ENCODE measurements at regions not wholly inside any gene's neighbourhood (a gene's known extent, or its start where the extent isn't known, plus 50 kb on each side); places are given as distances from the start of the nearest gene placed in this dataset.

- 66 to 81% methylated on average over 4 of the region's 4 CpGs for WGBS, 2 donors
- Histone ChIP-seq H3K9me3 (no peaks in the 10 kb centered on the region), H3K36me3 (no peaks in the 10 kb centered on the region), H3K27ac (no peak overlapping the region), H3K27me3 (peaks cover 0 to 6% (median 0%) of the 10 kb centered on the region in 4 donors), H3K4me3 (no peak overlapping the region), H3K4me1 (no peaks in the 10 kb centered on the region)
- no peak for ATAC-seq
- no peak for DNase-seq
- TF ChIP-seq CTCF (IDR thresholded peaks at IDR 0.05), result no peak
- FAIRE-seq, result no peak
- intact Hi-C loops (cut with DNase I), result no loop called here
Measured at GRCh38 chr9:26158631-26159150, 480.4 kb upstream of the TUSC1 start.

GRCh38 chr9:26157411-26157810 is 479.2 kb upstream of the TUSC1 start:
- H3K4me1 ChIP-seq, result no peaks in the 10 kb centered on the region
- no peak for DNase-seq
- H3K9me3 ChIP-seq, result no peaks in the 10 kb centered on the region
- no peak overlapping the region for H3K4me3 ChIP-seq
- ATAC-seq, result no peak
- FAIRE-seq, result no peak
- H3K27ac ChIP-seq, result no peak overlapping the region
- no peak for TF ChIP-seq CTCF (IDR thresholded peaks at IDR 0.05)
- WGBS, 2 donors, result 58 to 65% methylated on average over 5 of the region's 5 CpGs
- intact Hi-C loops (cut with DNase I), result no loop called here
- H3K27me3 ChIP-seq, result peaks cover 0 to 6% (median 0%) of the 10 kb centered on the region in 4 donors
- no peaks in the 10 kb centered on the region for H3K36me3 ChIP-seq

GRCh38 chr9:26152350-26152749 is 474.1 kb upstream of the TUSC1 start:
- no peaks in the 10 kb centered on the region for H3K36me3 ChIP-seq
- DNase-seq (no peak), ATAC-seq (no peak), FAIRE-seq (no peak)
- peaks cover 0 to 6% (median 0%) of the 10 kb centered on the region in 4 donors for H3K27me3 ChIP-seq
- H3K4me1 ChIP-seq, result no peaks in the 10 kb centered on the region
- H3K4me3 ChIP-seq, result no peak overlapping the region
- intact Hi-C loops (cut with DNase I), result no loop called here
- no peaks in the 10 kb centered on the region for H3K9me3 ChIP-seq
- whole genome bisulfite sequencing, 2 donors, result 69 to 81% methylated on average over 2 of the region's 2 CpGs
- no peak for TF ChIP-seq CTCF (IDR thresholded peaks at IDR 0.05)
- H3K27ac ChIP-seq, result no peak overlapping the region

GRCh38 chr9:26148128-26148527 is 469.9 kb upstream of the TUSC1 start:
- ATAC-seq (no peak), FAIRE-seq (no peak)

More at GRCh38 chr9:26148128-26148527, 469.9 kb upstream of the TUSC1 start:
- no peak overlapping the region for H3K27ac ChIP-seq
- no peak for TF ChIP-seq CTCF (IDR thresholded peaks at IDR 0.05)
- no peak for DNase-seq
- intact Hi-C loops (cut with DNase I), result no loop called here
- H3K4me1 ChIP-seq, result no peaks in the 10 kb centered on the region
- 47 to 54% methylated on average over 2 of the region's 2 CpGs for WGBS, 2 donors
- H3K9me3 ChIP-seq, result no peaks in the 10 kb centered on the region
- no peaks in the 10 kb centered on the region for H3K27me3 ChIP-seq
- H3K4me3 ChIP-seq, result no peak overlapping the region
- no peaks in the 10 kb centered on the region for H3K36me3 ChIP-seq

Data from pancreas (tissue), 10 donors.